Testis (tissue), 2 donors: ENCODE measurements at regions not wholly inside any gene's neighbourhood (a gene's known extent, or its start where the extent isn't known, plus 50 kb on each side); places are given as distances from the start of the nearest gene placed in this dataset.

Source experiments
- DNase-seq: peaks from one replicate; pipeline ENCODE4 v3.0.0-alpha.2; 2019
- H3K27ac ChIP-seq, 2 donors: fragments of 200-600 bp; sonication (generic); one replicate each; pipeline ENCODE4 v1.5.1; 2019
- H3K27me3 ChIP-seq: fragments of 200-600 bp; sonication (generic); one replicate; pipeline ENCODE4 v1.5.1; 2019
- H3K36me3 ChIP-seq: fragments of 200-600 bp; sonication (generic); one replicate; pipeline ENCODE4 v1.5.1; 2017; ENCODE audit warnings: low read depth; ENCODE audit errors: missing control alignments
- H3K4me1 ChIP-seq: fragments of 200-600 bp; sonication (generic); one replicate; pipeline ENCODE4 v1.5.1; 2019
- H3K4me3 ChIP-seq, 2 donors: fragments of 200-600 bp; sonication (generic); one replicate each; pipeline ENCODE4 v1.5.1; 2017 to 2019
- H3K9me3 ChIP-seq: fragments of 200-600 bp; sonication (generic); one replicate; pipeline ENCODE4 v1.5.1; 2017
- POLR2A ChIP-seq: fragments of 450-650 bp; IDR thresholded peaks from one replicate; pipeline ENCODE4 v1.6.1; 2017; ENCODE audit warnings: antibody characterized with exemption, mild to moderate bottlenecking, moderate library complexity
- WGBS, 2 donors: methylation state at CpG; one replicate each; pipeline ENCODE4 v1.1.5; 2018; 5-methylcytosine and 5-hydroxymethylcytosine counted together
- intact Hi-C: fragments of 100-400 bp; cut with DNase I; formaldehyde crosslinking; loops from one replicate; pipeline ENCODE4 v1.15.1; 2023; ENCODE audit warnings: low total_unique reads
- TF ChIP-seq, protein P1 (sequence below), 3 experiments: fragments of 450-650 bp in 2 of 3; fragments of 200-600 bp in 1 of 3; sonication (generic) in 1 of 3; IDR thresholded peaks; one replicate each; pipeline ENCODE4 v1.5.1; 2016 to 2019; ENCODE audit warnings: antibody characterized with exemption in 3 of 3, mild to moderate bottlenecking in 2 of 3, moderate library complexity in 1 of 3

DNA sequence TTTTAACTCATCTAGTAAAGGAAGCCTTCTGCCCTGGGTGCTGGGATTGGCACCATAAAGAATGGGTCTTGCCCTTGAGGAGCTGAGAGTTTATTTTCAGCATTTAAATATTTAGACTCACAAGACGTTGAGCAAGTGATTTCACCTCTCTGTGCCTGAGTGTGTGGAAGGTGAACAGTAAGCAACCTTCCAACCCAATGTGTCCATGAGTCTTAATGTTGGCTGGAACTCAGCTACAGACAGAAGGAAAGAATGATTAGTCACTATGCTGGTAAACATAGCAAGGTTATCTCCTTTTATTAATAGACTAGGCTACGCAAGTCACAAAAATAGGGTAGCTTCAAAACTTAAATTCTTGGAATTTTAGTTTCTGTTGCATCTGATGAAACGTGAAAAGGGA, 277.4 kb upstream of the GATB start:
- Histone ChIP-seq H3K27me3 (no peaks in the 10 kb centered on the region), H3K4me1 (no peaks in the 10 kb centered on the region), H3K36me3 (no peaks in the 10 kb centered on the region), H3K9me3 (no peaks in the 10 kb centered on the region), H3K4me3 (no peak overlapping the region), H3K27ac (no peak overlapping the region)
- intact Hi-C loops, result no loop called here
- 65 to 69% methylated on average over 3 of the region's 3 CpGs for WGBS, 2 donors
- TF ChIP-seq POLR2A, result no peak
- TF ChIP-seq, protein P1, sequence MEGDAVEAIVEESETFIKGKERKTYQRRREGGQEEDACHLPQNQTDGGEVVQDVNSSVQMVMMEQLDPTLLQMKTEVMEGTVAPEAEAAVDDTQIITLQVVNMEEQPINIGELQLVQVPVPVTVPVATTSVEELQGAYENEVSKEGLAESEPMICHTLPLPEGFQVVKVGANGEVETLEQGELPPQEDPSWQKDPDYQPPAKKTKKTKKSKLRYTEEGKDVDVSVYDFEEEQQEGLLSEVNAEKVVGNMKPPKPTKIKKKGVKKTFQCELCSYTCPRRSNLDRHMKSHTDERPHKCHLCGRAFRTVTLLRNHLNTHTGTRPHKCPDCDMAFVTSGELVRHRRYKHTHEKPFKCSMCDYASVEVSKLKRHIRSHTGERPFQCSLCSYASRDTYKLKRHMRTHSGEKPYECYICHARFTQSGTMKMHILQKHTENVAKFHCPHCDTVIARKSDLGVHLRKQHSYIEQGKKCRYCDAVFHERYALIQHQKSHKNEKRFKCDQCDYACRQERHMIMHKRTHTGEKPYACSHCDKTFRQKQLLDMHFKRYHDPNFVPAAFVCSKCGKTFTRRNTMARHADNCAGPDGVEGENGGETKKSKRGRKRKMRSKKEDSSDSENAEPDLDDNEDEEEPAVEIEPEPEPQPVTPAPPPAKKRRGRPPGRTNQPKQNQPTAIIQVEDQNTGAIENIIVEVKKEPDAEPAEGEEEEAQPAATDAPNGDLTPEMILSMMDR (IDR thresholded peaks at IDR 0.05), result no peak
- no peak for DNase-seq

DNA sequence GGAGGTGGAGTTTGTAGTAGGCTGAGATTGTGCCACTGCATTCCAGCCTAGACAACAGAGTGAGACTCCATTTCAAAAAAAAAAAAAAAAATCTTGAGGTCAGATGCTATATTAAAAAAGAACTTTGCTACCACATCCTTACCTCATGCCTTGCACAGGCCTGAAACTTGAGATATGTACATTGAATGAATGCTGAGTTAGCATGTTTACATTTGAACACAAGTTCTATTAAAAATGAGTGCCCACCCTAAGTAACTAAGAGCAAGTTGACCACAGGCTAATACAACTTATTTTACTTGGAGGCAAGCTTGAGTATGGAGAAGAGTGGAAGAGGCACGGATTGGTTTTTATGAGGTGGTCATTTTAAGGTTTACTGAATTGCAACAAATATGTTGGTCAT, 276.6 kb upstream of the GATB start:
- intact Hi-C loops, result no loop called here
- no peaks in the 10 kb centered on the region for H3K4me1 ChIP-seq
- TF ChIP-seq, protein P1 (IDR thresholded peaks at IDR 0.05), result no peak
- no peak for TF ChIP-seq POLR2A
- H3K9me3 ChIP-seq, result no peaks in the 10 kb centered on the region
- no peak for DNase-seq
- WGBS, 2 donors, result 95 to 100% methylated on average over 1 of the region's 1 CpG
- H3K27me3 ChIP-seq, result no peaks in the 10 kb centered on the region
- no peaks in the 10 kb centered on the region for H3K36me3 ChIP-seq
- H3K27ac ChIP-seq, result no peak overlapping the region
- H3K4me3 ChIP-seq, result no peak overlapping the region

DNA sequence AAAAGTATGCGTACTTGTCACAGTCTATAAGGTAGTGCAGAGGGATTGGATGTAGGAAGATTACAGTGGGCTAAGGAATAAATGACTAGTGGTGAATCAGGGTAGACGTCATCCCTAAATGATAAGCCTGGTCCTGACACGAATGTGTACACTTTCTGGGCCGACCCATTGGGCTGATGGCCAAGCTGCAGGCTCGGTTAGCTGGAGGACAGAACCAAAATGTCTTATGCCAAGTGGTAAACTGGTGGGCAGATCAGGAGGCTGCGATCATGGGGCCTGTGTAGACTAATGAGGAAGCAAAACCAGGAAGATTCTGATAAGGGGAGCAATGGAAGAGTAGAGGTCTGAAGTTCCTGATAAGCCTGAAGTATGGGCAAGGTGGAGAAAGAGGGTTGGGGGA, 272.8 kb upstream of the GATB start:
- no peaks in the 10 kb centered on the region for H3K36me3 ChIP-seq
- H3K9me3 ChIP-seq, result no peaks in the 10 kb centered on the region
- H3K27me3 ChIP-seq, result no peaks in the 10 kb centered on the region
- WGBS, 2 donors, result 87 to 91% methylated on average over 6 of the region's 6 CpGs
- H3K27ac ChIP-seq, result no peak overlapping the region
- no peak overlapping the region for H3K4me3 ChIP-seq
- TF ChIP-seq, protein P1 (IDR thresholded peaks at IDR 0.05), result no peak
- no peak for TF ChIP-seq POLR2A
- no peaks in the 10 kb centered on the region for H3K4me1 ChIP-seq
- DNase-seq, result no peak
- intact Hi-C loops, result no loop called here

DNA sequence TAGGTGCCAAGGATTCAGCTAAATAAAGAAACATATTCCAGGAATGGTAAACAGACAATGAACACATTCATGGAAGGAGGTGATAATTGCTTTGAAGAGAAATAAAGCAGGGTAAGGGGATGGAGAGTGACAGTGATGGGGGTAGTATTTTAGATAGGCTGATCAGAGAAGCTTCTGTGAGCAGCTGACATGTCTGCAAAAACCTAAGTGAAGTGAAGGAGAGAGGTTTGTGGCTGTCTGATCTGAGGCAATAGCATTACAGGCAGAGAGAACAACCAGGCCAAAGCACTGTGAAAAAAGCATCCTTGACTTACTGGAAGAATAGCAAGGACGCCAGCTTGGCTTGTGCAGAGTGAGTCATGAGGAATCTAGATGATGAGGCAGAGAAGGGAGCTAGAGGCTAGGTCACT, 271.9 kb upstream of the GATB start:
- intact Hi-C loops, result no loop called here
- peak; percentile 28 for DNase-seq
- 39 to 61% methylated on average over 1 of the region's 1 CpG for WGBS, 2 donors

DNA sequence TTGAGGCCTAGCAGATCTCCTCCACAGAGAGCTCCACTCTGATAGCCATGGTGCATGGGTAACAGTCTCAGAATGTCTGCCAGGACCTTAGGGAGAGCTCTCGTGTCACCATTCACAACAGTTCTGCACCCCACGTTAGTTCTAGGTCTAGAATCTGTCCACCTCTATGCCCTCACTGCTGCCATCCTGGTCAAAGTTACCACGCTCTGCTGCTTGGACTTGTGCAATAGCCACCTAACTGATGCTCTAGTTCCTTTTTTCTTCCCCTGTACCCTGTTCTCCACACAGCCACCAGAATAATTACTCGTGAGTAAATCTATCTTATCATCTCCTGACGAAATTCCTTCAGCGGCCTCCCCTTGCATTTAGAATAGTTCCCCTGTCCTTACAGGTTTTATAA, 268.8 kb upstream of the GATB start:
- no peaks in the 10 kb centered on the region for H3K9me3 ChIP-seq
- H3K36me3 ChIP-seq, result no peaks in the 10 kb centered on the region
- WGBS, 2 donors, result 83 to 90% methylated on average over 6 of the region's 6 CpGs
- H3K27ac ChIP-seq, result no peak overlapping the region
- intact Hi-C loops, result no loop called here
- no peak for TF ChIP-seq POLR2A
- TF ChIP-seq, protein P1 (IDR thresholded peaks at IDR 0.05), result no peak
- DNase-seq, result no peak
- H3K4me1 ChIP-seq, result no peaks in the 10 kb centered on the region
- no peak overlapping the region for H3K4me3 ChIP-seq
- no peaks in the 10 kb centered on the region for H3K27me3 ChIP-seq

More for the DNA sequence above, 271.9 kb upstream of the GATB start:
- no peak overlapping the region for H3K27ac ChIP-seq
- TF ChIP-seq POLR2A, result no peak
- TF ChIP-seq, protein P1 (IDR thresholded peaks at IDR 0.05), result no peak
- no peaks in the 10 kb centered on the region for H3K4me1 ChIP-seq
- H3K27me3 ChIP-seq, result no peaks in the 10 kb centered on the region
- no peak overlapping the region for H3K4me3 ChIP-seq
- H3K9me3 ChIP-seq, result no peaks in the 10 kb centered on the region
- H3K36me3 ChIP-seq, result no peaks in the 10 kb centered on the region
